AG09309 (cell line): ENCODE measurements at regions not wholly inside any gene's neighbourhood (a gene's known extent, or its start where the extent isn't known, plus 50 kb on each side); places are given as distances from the start of the nearest gene placed in this dataset.

ENCODE experiments used
- DNase-seq: peaks from one replicate; pipeline ENCODE4 v3.0.0-alpha.2; 2010; ENCODE audit warnings: low read depth
- H3K4me3 ChIP-seq: 2 replicates; pipeline ENCODE4 v1.5.1; 2011; ENCODE audit warnings: mild to moderate bottlenecking, low read depth, low read length, moderate library complexity; ENCODE audit not compliant: control insufficient read depth
- CTCF ChIP-seq: IDR thresholded peaks from 2 replicates; pipeline ENCODE4 v1.5.1; 2011; ENCODE audit warnings: mild to moderate bottlenecking, low read depth, low read length, inconsistent platforms; ENCODE audit not compliant: insufficient read depth, control insufficient read depth; ENCODE audit errors: missing control alignments

- DNase-seq, result no peak
- no peak for TF ChIP-seq CTCF
- H3K4me3 ChIP-seq, result no peak overlapping the region
Observed at GRCh38 chr11:69545976-69546617, 64.6 kb downstream of the LINC01488 start.

GRCh38 chr11:69546735-69547370, 65.4 kb downstream of the LINC01488 start:
- DNase-seq, result no peak
- no peak overlapping the region for H3K4me3 ChIP-seq
- TF ChIP-seq CTCF, result no peak

GRCh38 chr11:69550846-69551245, 69.4 kb downstream of the LINC01488 start:
- TF ChIP-seq CTCF, result no peak
- DNase-seq, result no peak

GRCh38 chr11:69551963-69552362, 70.5 kb downstream of the LINC01488 start:
- no peak for DNase-seq
- H3K4me3 ChIP-seq, result no peak overlapping the region
- TF ChIP-seq CTCF, result no peak

More at GRCh38 chr11:69550846-69551245, 69.4 kb downstream of the LINC01488 start:
- H3K4me3 ChIP-seq, result no peak overlapping the region

- no peak for TF ChIP-seq CTCF
- H3K4me3 ChIP-seq, result no peak overlapping the region
- DNase-seq, result no peak
Observed at GRCh38 chr11:69552951-69553350, 71.5 kb downstream of the LINC01488 start.

GRCh38 chr11:69553416-69554357, 72.2 kb downstream of the LINC01488 start:
- TF ChIP-seq CTCF, result no peak
- no peak overlapping the region for H3K4me3 ChIP-seq
- DNase-seq, result no peak
